GM12872 (cell line): ENCODE measurements at regions not wholly inside any gene's neighbourhood (a gene's known extent, or its start where the extent isn't known, plus 50 kb on each side); places are given as distances from the start of the nearest gene placed in this dataset.

Experiments
- CTCF ChIP-seq: IDR thresholded peaks from 3 replicates; pipeline ENCODE4 v1.5.1; 2011; ENCODE audit warnings: low read depth, mild to moderate bottlenecking, low read length, moderate library complexity; ENCODE audit not compliant: insufficient read depth

GRCh38 chr1:29597861-29598260 lies 361.5 kb downstream of the PTPRU start:
- TF ChIP-seq CTCF, result no peak

- TF ChIP-seq CTCF, result no peak
These were observed 357.5 kb downstream of the PTPRU start for GRCh38 chr1:29593601-29594382.

GRCh38 chr1:29592731-29593130 lies 356.4 kb downstream of the PTPRU start:
- no peak for TF ChIP-seq CTCF

- no peak for TF ChIP-seq CTCF
These were observed 355.9 kb downstream of the PTPRU start for GRCh38 chr1:29592261-29592615.

GRCh38 chr1:29591601-29592260 lies 355.4 kb downstream of the PTPRU start:
- no peak for TF ChIP-seq CTCF

GRCh38 chr1:29590583-29591565 lies 354.6 kb downstream of the PTPRU start:
- no peak for TF ChIP-seq CTCF
